GM18511 (cell line): ENCODE measurements at regions not wholly inside any gene's neighbourhood (a gene's known extent, or its start where the extent isn't known, plus 50 kb on each side); places are given as distances from the start of the nearest gene placed in this dataset.
"Not testable (repeated sequence)": the region's sequence is repeated elsewhere in the genome, so short reads cannot be mapped to it uniquely, and the experiment has no call there.

Experiments
- ATAC-seq: cut with Tn5 transposase; IDR thresholded peaks from one replicate; pipeline ENCODE4 v1.9.1; 2021; ENCODE audit warnings: mild to moderate bottlenecking, moderate library complexity; ENCODE audit not compliant: unreplicated experiment

DNA sequence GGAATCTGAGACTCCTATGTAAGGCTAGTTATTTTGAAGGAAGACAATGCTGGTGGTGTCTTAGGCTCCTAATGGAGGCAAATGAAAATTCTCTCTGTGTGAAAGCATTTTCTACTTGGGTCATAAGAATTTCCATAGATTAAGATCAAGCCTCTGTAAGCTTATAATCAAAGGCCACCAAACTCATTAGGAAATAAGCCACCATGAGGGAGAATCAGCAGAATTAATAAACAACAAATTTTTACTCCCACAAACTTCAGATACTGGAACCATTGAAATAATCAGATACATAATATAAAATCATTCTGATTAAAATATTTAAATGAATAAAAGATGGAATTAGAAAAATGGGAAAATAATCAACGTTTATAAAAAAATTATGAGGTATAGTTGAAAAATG, 178.7 kb downstream of the NPIPA8 start:
- ATAC-seq: not testable (repeated sequence)

GRCh38 chr16:18152832-18153231, 183.7 kb downstream of the NPIPA8 start:
- ATAC-seq: not testable (repeated sequence)

- ATAC-seq: not testable (repeated sequence)
These were observed 188.4 kb downstream of the NPIPA8 start for GRCh38 chr16:18148132-18148531.

DNA sequence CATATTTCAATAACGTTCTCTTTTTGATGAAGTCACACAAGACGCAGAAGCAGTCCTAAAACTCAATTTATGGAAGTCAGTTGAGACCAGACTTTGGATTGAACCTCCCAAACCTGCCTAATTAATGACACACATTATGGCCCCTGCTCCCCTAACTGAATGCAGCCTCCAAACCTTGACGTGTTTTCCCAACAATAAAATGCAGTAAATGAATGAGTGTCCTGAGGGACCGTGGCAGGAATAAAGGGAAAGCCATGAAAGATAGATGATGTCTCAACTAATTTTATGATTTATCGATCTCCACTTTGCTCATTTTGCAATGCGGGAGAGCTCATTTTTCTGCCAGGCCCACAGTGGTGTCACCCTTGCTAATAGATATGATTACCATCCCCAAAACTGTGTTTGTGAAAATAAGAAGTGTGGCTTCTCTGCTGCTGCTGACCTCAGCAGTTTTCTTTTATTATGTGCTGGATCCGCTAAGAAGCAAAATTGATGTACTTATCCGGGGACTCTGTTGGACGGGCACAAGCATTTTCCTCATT, 189.9 kb downstream of the NPIPA8 start:
- not testable (repeated sequence) for ATAC-seq

- not testable (repeated sequence) for ATAC-seq
These were observed 194.5 kb downstream of the NPIPA8 start for GRCh38 chr16:18142066-18142465.

DNA sequence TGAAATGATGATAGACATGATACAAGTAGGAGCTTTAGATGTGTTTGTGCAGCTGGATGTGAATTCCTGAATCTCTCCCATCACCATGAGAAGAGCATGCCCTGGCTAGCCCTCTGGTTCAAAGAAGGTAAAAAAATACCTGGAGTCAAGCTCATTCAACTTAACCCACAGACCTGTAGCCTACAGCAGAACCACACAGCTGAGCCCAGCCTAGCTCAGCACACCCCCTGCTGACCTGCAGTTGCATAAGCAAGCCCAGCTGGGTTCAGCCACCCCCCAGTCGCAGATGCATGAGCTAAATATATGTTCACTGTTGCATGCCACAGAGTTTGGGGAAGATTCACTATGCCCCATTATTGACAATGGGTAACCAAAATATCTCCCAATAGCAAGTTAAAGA, 200.2 kb downstream of the NPIPA8 start:
- ATAC-seq: not testable (repeated sequence)

- not testable (repeated sequence) for ATAC-seq
These were observed 201.5 kb downstream of the NPIPA8 start for GRCh38 chr16:18135024-18135423.

GRCh38 chr16:18131587-18131986, 204.9 kb downstream of the NPIPA8 start:
- ATAC-seq: not testable (repeated sequence)

DNA sequence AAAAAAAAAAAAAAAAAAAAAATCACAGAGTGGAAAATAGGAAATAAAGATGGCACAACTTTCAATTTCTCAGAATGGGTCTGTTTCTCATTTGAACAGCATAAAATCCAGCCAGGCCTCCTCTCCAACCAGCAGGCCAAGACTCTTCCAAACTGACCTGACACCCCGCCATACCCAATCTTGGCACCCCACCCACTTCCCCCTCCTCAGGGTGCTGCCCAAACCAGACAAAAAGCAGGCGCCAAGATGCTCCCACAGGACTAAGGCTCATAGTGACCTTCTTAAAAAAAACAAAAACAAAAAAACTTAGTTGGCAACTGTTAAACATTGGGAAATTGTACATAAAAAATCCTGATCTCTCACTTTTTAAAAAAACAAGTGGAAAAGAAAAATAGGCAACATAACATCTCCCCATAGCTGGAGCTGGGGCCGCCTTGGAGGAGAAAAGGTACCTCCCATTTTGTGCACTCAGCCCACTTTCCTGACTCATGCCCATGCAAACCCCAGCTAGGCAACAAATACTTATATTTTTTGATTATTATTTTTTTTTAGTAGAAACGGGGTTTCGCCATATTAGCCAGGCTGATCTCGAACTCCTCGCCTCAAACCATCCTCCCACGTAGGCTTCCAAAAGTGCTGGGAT, 205.9 kb downstream of the NPIPA8 start:
- not testable (repeated sequence) for ATAC-seq

DNA sequence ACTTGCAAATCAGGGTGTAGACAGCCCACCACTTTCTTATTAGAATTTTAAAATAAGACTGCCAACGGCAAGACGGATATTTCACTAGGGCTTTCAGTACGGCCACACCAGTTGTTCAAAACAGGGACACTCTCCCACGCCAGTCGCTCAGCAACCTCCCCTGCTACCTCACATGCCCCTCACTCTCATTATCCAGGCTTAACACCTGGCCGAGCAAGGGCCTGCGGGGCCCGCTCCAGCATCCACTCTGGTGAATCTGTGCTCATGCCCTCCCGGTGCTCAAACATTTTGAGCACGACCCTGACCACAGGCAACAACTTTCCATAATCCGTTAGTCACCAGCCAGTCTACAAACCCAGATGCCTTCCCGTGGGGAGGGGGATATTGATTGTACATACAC, 209.5 kb downstream of the NPIPA8 start:
- not testable (repeated sequence) for ATAC-seq

GRCh38 chr16:18119092-18119491, 217.4 kb downstream of the NPIPA8 start:
- not testable (repeated sequence) for ATAC-seq

GRCh38 chr16:18118684-18119083, 217.9 kb downstream of the NPIPA8 start:
- not testable (repeated sequence) for ATAC-seq

DNA sequence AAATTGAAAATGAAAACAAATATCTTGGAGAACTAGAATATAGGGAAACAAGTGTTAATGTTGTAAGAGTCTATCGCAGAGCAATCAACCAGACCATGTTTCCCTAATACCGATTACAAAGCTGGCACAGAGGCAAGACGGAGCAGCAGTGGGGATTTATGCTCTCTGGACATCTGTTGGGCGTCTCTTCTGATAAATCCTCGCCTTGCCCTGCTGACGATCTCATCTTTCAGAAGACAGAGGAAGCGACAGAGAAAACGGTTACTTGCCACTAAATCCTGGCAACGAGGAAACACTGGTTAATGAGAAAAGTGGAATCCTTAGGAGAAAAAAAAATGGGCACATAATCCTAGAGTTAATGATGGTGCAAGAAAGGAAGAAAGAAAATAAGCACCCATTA, 218.5 kb downstream of the NPIPA8 start:
- ATAC-seq: not testable (repeated sequence)

DNA sequence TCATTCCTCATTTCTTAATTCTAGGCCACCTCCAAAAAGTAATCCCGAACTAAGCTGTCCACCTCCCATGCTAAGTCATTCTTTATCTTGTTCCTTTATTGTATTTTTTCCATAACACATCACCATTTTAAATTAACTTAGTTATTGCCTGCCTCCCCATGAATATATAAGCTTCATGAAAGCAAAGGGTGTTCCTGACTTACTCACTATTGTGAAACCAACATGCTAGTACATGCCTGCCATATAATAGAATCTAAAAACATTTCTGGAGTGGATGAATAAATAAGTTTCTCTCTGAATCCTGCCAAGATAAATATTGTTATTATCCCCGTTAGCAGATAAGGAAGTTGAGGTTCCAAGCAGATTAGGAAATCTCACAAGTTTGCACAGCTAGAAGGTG, 232.1 kb downstream of the NPIPA8 start:
- not testable (repeated sequence) for ATAC-seq

GRCh38 chr16:18101077-18101476, 235.5 kb downstream of the NPIPA8 start:
- not testable (repeated sequence) for ATAC-seq

DNA sequence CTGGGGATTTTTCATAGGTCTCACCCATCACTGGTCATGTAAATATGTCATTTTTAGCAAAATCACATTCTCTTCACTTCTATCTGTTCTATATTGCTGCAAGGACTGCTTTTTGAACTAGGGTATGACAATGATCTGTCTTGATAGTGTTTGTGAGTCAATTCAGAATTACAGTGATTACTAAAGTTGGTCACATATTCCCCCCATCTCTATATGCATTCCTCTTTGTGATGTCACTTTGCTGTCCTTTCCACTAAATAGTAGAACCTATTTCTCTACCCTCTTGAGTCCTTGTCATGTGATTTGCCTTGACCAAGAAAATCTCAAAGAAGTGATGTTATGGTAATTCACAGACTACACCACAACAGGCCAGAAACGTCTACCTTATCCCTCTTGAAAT, 243.9 kb downstream of the NPIPA8 start:
- ATAC-seq: not testable (repeated sequence)

DNA sequence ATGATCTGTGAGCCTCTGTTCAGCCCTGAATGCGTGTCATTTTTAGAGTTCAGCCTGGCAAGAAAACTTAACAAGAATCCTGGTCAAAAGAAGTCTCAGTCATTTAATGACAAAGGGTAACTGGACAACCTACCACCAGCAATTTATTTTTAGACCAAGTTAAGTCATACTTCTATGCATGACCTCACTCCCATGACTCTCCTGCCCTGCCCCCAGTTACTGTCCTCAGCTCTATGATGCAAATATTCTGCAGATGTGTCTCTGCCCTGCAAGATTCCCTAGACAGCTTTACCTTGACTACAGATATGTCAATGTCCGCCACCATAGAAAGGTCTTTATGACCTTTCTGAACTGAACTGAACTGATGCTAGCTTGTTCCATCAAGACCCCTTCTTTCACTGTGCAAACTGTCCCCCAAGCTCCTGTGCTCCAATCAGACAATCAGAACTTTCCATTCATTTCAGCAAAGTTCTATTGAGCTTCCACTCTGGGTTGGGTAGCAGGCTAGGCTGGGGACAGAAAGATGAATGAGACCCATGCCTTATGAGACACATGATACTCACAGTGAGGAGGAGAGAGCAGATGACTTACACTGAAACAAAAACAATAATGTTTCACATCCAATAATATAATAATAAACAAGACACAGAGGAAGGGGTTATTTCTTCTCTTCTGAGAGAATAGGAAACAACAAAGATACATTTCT, 255.7 kb downstream of the NPIPA8 start:
- ATAC-seq: not testable (repeated sequence)

DNA sequence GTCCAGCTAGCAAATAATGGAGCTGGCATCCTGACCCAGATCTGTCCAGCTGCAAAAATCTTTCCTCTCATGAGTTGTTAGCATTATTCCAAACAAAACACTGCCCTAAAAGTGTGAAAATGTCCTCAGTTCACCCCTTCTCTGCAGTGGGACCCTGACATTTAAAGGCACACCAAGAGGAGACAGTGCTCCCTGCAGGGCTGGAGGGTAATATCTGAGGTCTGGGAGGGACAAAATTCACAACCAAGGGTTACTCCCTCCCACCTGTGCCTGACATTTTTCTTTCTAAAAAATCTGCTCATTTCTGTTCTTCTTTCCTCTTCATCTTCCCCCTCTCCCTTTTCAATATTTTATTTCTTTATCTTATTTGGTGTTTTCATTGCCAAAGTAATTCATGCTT, 258.6 kb downstream of the NPIPA8 start:
- not testable (repeated sequence) for ATAC-seq

GRCh38 chr16:18072161-18072560, 264.4 kb downstream of the NPIPA8 start:
- ATAC-seq: no peak

DNA sequence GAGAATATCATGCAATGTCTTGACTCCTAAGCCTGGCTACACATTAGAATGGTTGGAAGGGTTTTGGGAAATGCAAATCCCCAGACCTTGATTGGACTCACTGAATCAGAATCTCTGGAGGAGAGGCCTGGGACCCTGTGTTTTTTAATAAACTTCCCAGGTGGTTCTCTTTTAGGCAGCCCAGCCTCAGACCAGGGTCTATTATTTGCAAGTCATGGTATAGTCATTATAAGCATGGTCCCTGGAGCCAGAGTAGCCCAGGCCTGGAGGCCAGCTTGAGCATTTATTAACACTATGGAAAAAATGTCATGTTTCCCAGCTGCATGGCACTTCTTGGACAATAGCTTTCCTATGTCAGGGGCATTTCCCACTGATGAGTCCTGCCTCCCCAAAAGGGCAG, 266.9 kb downstream of the NPIPA8 start:
- no peak for ATAC-seq

- no peak for ATAC-seq
These were observed 268.1 kb downstream of the NPIPA8 start for GRCh38 chr16:18068477-18068876.

DNA sequence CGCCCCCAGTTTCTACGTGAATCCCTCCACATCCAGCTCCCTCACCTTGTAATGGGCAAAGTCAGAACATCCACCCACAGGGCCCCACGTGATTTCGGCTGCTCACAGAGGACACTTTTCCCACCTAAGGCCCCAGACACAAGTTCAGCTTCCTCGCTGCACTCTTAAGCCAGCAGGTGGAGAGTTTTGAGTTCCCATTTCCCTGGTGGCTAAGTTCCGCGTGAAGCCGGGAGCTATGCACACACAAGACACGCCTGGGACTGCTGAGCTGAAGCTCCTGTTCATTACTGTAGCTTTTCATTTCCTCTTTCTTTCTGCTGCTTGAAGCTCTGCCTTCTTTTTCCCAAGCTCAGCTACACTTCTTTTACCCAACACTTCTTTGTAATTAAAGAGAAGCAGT, 273.8 kb downstream of the NPIPA8 start:
- no peak for ATAC-seq
